Transverse colon (tissue), 4 donors: ENCODE measurements at regions not wholly inside any gene's neighbourhood (a gene's known extent, or its start where the extent isn't known, plus 50 kb on each side); places are given as distances from the start of the nearest gene placed in this dataset.

Source experiments
- DNase-seq: peaks from one replicate; pipeline ENCODE4 v3.0.0-alpha.2; 2019
- H3K27ac ChIP-seq, 4 donors: fragments of 200-600 bp; sonication (generic); 2 replicates each; pipeline ENCODE4 v1.5.1; 2016 to 2018; ENCODE audit warnings: inconsistent platforms in 4 of 4
- H3K27me3 ChIP-seq: fragments of 200-600 bp; sonication (generic); 2 replicates; pipeline ENCODE4 v1.5.1; 2017; ENCODE audit warnings: inconsistent platforms
- H3K36me3 ChIP-seq, 4 donors: fragments of 200-600 bp; sonication (generic); 2 replicates each; pipeline ENCODE4 v1.5.1; 2017 to 2019; ENCODE audit warnings: inconsistent platforms in 4 of 4
- H3K4me1 ChIP-seq, 4 donors: fragments of 200-600 bp; sonication (generic); 2 replicates each; pipeline ENCODE4 v1.5.1; 2017 to 2020; ENCODE audit warnings: inconsistent platforms in 4 of 4
- H3K4me3 ChIP-seq, 4 donors: fragments of 200-600 bp; sonication (generic); 1 replicate in 1 of 4; 2 replicates in 3 of 4; pipeline versions ENCODE4 v1.5.1 to v1.6.1; 2017 to 2019; ENCODE audit warnings: inconsistent platforms in 4 of 4
- H3K9me3 ChIP-seq, 2 donors: fragments of 200-600 bp; sonication (generic); 2 replicates each; pipeline ENCODE4 v1.5.1; 2017 to 2019; ENCODE audit warnings: inconsistent platforms in 2 of 2
- CTCF ChIP-seq, 5 experiments: fragments of 200-600 bp in 3 of 5; fragments of 450-650 bp in 2 of 5; sonication (generic) in 3 of 5; IDR thresholded peaks; 1 replicate in 2 of 5; 2 replicates in 3 of 5; pipeline ENCODE4 v1.5.1; 2016 to 2017; ENCODE audit warnings: antibody characterized with exemption in 5 of 5, inconsistent platforms in 3 of 5, mild to moderate bottlenecking in 2 of 5, moderate library complexity in 1 of 5
- EP300 ChIP-seq: sonication (generic); formaldehyde crosslinking; IDR thresholded peaks from one replicate; pipeline ENCODE4 v1.6.1; 2017; ENCODE audit warnings: antibody characterized with exemption, low read depth
- POLR2A ChIP-seq: fragments of 450-650 bp; IDR thresholded peaks from one replicate; pipeline ENCODE4 v1.6.1; 2016; ENCODE audit warnings: antibody characterized with exemption, mild to moderate bottlenecking, moderate library complexity
- POLR2AphosphoS5 ChIP-seq, 3 donors: sonication (generic); formaldehyde crosslinking; IDR thresholded peaks; one replicate each; pipeline ENCODE4 v1.6.1; 2016; ENCODE audit warnings: antibody characterized with exemption in 3 of 3
- WGBS, 2 donors: methylation state at CpG; one replicate each; pipeline ENCODE4 v1.1.5; 2018; ENCODE audit warnings: low coverage in 1 of 2; 5-methylcytosine and 5-hydroxymethylcytosine counted together
- in situ Hi-C, 4 donors: fragments of 200-750 bp; cut with MboI; loops; one replicate each; pipeline versions ENCODE4 v1.15.0 to v1.15.1; 2017; ENCODE audit warnings: low sequenced_read_pairs in 3 of 4, low pct_ligation_motif_present in 1 of 4, low pct_unique_long_range_greater_than_20kb in 1 of 4
- intact Hi-C: fragments of 100-400 bp; cut with DNase I; formaldehyde crosslinking; loops from one replicate; pipeline ENCODE4 v1.15.1; 2023; ENCODE audit warnings: low total_unique reads

- Histone ChIP-seq H3K27me3 (no peaks in the 10 kb centered on the region), H3K9me3 (no peaks in the 10 kb centered on the region), H3K4me3 (no peak overlapping the region), H3K27ac (no peak overlapping the region), H3K36me3 (no peaks in the 10 kb centered on the region), H3K4me1 (no peaks in the 10 kb centered on the region)
- no peak for TF ChIP-seq POLR2A
- no peak for TF ChIP-seq EP300
- TF ChIP-seq CTCF (IDR thresholded peaks at IDR 0.05), result no peak
- TF ChIP-seq POLR2AphosphoS5 (IDR thresholded peaks at IDR 0.05), result no peak
- no peak for DNase-seq
- intact Hi-C loops, result no loop called here
- 78 to 79% methylated on average over 5 to 6 of the region's 6 CpGs for WGBS, 2 donors
- in situ Hi-C loops, result no loop called here
These were observed 283.9 kb upstream of the ISL1 start for GRCh38 chr5:51099173-51099853.

- H3K4me3 ChIP-seq, result no peak overlapping the region
- intact Hi-C loops (no loop called here), in situ Hi-C loops (no loop called here)
- no peak overlapping the region for H3K27ac ChIP-seq
- no peak for TF ChIP-seq CTCF (IDR thresholded peaks at IDR 0.05)
- TF ChIP-seq EP300, result no peak
- TF ChIP-seq POLR2AphosphoS5 (IDR thresholded peaks at IDR 0.05), result no peak
- no peak for TF ChIP-seq POLR2A
- H3K36me3 ChIP-seq, result no peaks in the 10 kb centered on the region
- no peaks in the 10 kb centered on the region for H3K4me1 ChIP-seq
- no peaks in the 10 kb centered on the region for H3K27me3 ChIP-seq
- DNase-seq, result no peak
- no peaks in the 10 kb centered on the region for H3K9me3 ChIP-seq
- 40 to 45% methylated on average over 2 of the region's 2 CpGs for WGBS, 2 donors
These were observed 278.7 kb upstream of the ISL1 start for GRCh38 chr5:51104556-51104955.

GRCh38 chr5:51109786-51110410 is 273.4 kb upstream of the ISL1 start:
- H3K27me3 ChIP-seq, result no peaks in the 10 kb centered on the region
- H3K9me3 ChIP-seq, result no peaks in the 10 kb centered on the region
- in situ Hi-C loops (no loop called here), intact Hi-C loops (no loop called here)
- no peak for DNase-seq
- no peaks in the 10 kb centered on the region for H3K4me1 ChIP-seq
- TF ChIP-seq POLR2AphosphoS5 (IDR thresholded peaks at IDR 0.05) (no peak), EP300 (no peak), CTCF (IDR thresholded peaks at IDR 0.05) (no peak), POLR2A (no peak)
- no peaks in the 10 kb centered on the region for H3K36me3 ChIP-seq
- WGBS, 2 donors, result 54 to 72% methylated on average over 2 to 3 of the region's 3 CpGs
- H3K27ac ChIP-seq, result no peak overlapping the region
- H3K4me3 ChIP-seq, result no peak overlapping the region

GRCh38 chr5:51131266-51131665 is 252.0 kb upstream of the ISL1 start:
- H3K9me3 ChIP-seq, result no peaks in the 10 kb centered on the region
- in situ Hi-C loops (no loop called here), intact Hi-C loops (no loop called here)
- H3K27ac ChIP-seq, result no peak overlapping the region
- no peak for TF ChIP-seq EP300
- no peak for TF ChIP-seq POLR2A
- TF ChIP-seq CTCF (IDR thresholded peaks at IDR 0.05), result no peak
- no peak for TF ChIP-seq POLR2AphosphoS5 (IDR thresholded peaks at IDR 0.05)
- no peaks in the 10 kb centered on the region for H3K27me3 ChIP-seq
- no peaks in the 10 kb centered on the region for H3K4me1 ChIP-seq
- no peaks in the 10 kb centered on the region for H3K36me3 ChIP-seq
- no peak overlapping the region for H3K4me3 ChIP-seq
- DNase-seq, result no peak
